NCI-H187 (cell line): ENCODE measurements at regions not wholly inside any gene's neighbourhood (a gene's known extent, or its start where the extent isn't known, plus 50 kb on each side); places are given as distances from the start of the nearest gene placed in this dataset.
"Not testable (repeated sequence)": the region's sequence is repeated elsewhere in the genome, so short reads cannot be mapped to it uniquely, and the experiment has no call there.

Source experiments
- DNase-seq, 2 experiments: peaks; one replicate each; lab custom pipeline; 2025; lab: John Stamatoyannopoulos, UW

- DNase-seq, result no peak
Observed at GRCh38 chr1:19591482-19592091, 52.5 kb upstream of the NBL1 start.

- no peak for DNase-seq
Observed at GRCh38 chr1:19585507-19585906, 58.6 kb upstream of the NBL1 start.

- peak; percentile 4 to 40 for DNase-seq
Observed at GRCh38 chr1:19582318-19582717, 61.8 kb upstream of the NBL1 start.

- no peak for DNase-seq
Observed at GRCh38 chr1:19581381-19581780, 62.7 kb upstream of the NBL1 start.

GRCh38 chr1:19577561-19577960, 66.5 kb upstream of the NBL1 start:
- DNase-seq, result no peak

GRCh38 chr1:19577036-19577435, 67.1 kb upstream of the NBL1 start:
- no peak for DNase-seq

- DNase-seq, result no peak
Observed at GRCh38 chr1:19569786-19570185, 74.3 kb upstream of the NBL1 start.

- no peak for DNase-seq
Observed at GRCh38 chr1:19567041-19567440, 77.1 kb upstream of the NBL1 start.

GRCh38 chr1:19564366-19564765, 79.0 kb upstream of the CAPZB start:
- DNase-seq, result no peak

GRCh38 chr1:19563324-19564097, 78.2 kb upstream of the CAPZB start:
- DNase-seq, result no peak

GRCh38 chr1:19562847-19563246, 77.5 kb upstream of the CAPZB start:
- no peak for DNase-seq

- no peak for DNase-seq
Observed at GRCh38 chr1:19560480-19560879, 75.1 kb upstream of the CAPZB start.

GRCh38 chr1:19559641-19560040, 74.3 kb upstream of the CAPZB start:
- DNase-seq, result no peak

- no peak for DNase-seq
Observed at GRCh38 chr1:19557609-19558051, 72.3 kb upstream of the CAPZB start.

GRCh38 chr1:19554090-19554489, 68.8 kb upstream of the CAPZB start:
- DNase-seq, result no peak

GRCh38 chr1:19552291-19553010, 67.1 kb upstream of the CAPZB start:
- DNase-seq, result no peak

- not testable (repeated sequence) for DNase-seq
Observed at GRCh38 chr1:19551837-19552236, 66.5 kb upstream of the CAPZB start.

- DNase-seq, result not testable (repeated sequence)
Observed at GRCh38 chr1:19550437-19550836, 65.1 kb upstream of the CAPZB start.

- DNase-seq, result no peak
Observed at GRCh38 chr1:19547814-19548213, 62.5 kb upstream of the CAPZB start.

GRCh38 chr1:19536519-19536918, 51.2 kb upstream of the CAPZB start:
- no peak for DNase-seq

GRCh38 chr1:19535214-19535613, 49.9 kb upstream of the CAPZB start:
- no peak for DNase-seq
